GM12878 (cell line): ENCODE measurements at regions not wholly inside any gene's neighbourhood (a gene's known extent, or its start where the extent isn't known, plus 50 kb on each side); places are given as distances from the start of the nearest gene placed in this dataset.

ENCODE experiments used
- ATAC-seq: fragments of 200-7000 bp; cut with Tn5 transposase; 3 replicates; pipeline ENCODE4 v1.9.1; 2020; ENCODE audit warnings: mild to moderate bottlenecking, moderate library complexity
- BruUV-seq: library from RNA; stranded (reverse); fragments of 400-500 nt; replicated peaks from 2 replicates; lab custom pipeline; 2021; lab: Mats Ljungman, UMichigan
- CTCF ChIA-PET: fragments of 300-600 bp; sonication (Branson Sonifier 250); formaldehyde crosslinking; extraction: SDS; loops from one replicate; lab custom pipeline; 2021; ENCODE audit warnings: inconsistent platforms; lab: Yijun Ruan, JAX
- POLR2A ChIA-PET: fragments of 350-600 bp; formaldehyde crosslinking; extraction: SDS; loops from one replicate; lab custom pipeline; 2021; ENCODE audit warnings: inconsistent platforms; lab: Charles Lee
- RAD21 ChIA-PET: fragments of 300-600 bp; sonication (Branson Sonifier 250); formaldehyde crosslinking; loops from one replicate; lab custom pipeline; 2023; ENCODE audit warnings: antibody characterized with exemption; ENCODE audit not compliant: unreplicated experiment; lab: Charles Lee
- SMC1A ChIA-PET: fragments of 300-600 bp; sonication (Branson Sonifier 250); formaldehyde crosslinking; loops from one replicate; lab custom pipeline; 2023; ENCODE audit not compliant: unreplicated experiment, uncharacterized antibody; lab: Charles Lee
- DNase-seq: peaks from one replicate; pipeline ENCODE4 v3.0.0-alpha.2; 2011; ENCODE audit warnings: low read depth, low spot score
- FAIRE-seq: peaks from 3 replicates; lab custom pipeline; 2011; peaks lifted over from hg19 to GRCh38; lab: Jason Lieb, UNC
- H2AFZ ChIP-seq: 2 replicates; pipeline ENCODE4 v1.6.0; 2011; ENCODE audit warnings: low read depth, low read length, control low read depth; ENCODE audit not compliant: control insufficient read depth
- H3K27ac ChIP-seq: 2 replicates; pipeline ENCODE4 v1.5.1; 2011; ENCODE audit warnings: control low read depth; ENCODE audit not compliant: control insufficient read depth, insufficient read depth
- H3K27me3 ChIP-seq, 2 experiments: replicated peaks in 1 of 2; 2 replicates each; pipeline versions ENCODE4 v1.6.0 to v1.6.1; 2011; ENCODE audit warnings: low read length in 1 of 2; ENCODE audit not compliant: control insufficient read depth in 2 of 2, insufficient read depth in 2 of 2
- H3K36me3 ChIP-seq, 2 experiments: 2 replicates each; pipeline ENCODE4 v1.5.1; 2011; ENCODE audit warnings: low read length in 1 of 2; ENCODE audit not compliant: control insufficient read depth in 2 of 2, insufficient read depth in 2 of 2
- H3K4me1 ChIP-seq: 2 replicates; pipeline ENCODE4 v1.6.1; 2011; ENCODE audit warnings: mild to moderate bottlenecking, low read length, moderate library complexity, mixed read lengths; ENCODE audit not compliant: control insufficient read depth, insufficient read depth
- H3K4me2 ChIP-seq: 2 replicates; pipeline ENCODE4 v1.6.0; 2011; ENCODE audit warnings: control low read depth; ENCODE audit not compliant: control insufficient read depth, insufficient read depth
- H3K4me3 ChIP-seq: fragments of 200-600 bp; sonication (generic); 2 replicates; pipeline ENCODE4 v1.5.1; 2016
- H3K79me2 ChIP-seq: 2 replicates; pipeline ENCODE4 v1.6.0; 2011; ENCODE audit warnings: low read length; ENCODE audit not compliant: control insufficient read depth, insufficient read depth
- H3K9ac ChIP-seq: 2 replicates; pipeline ENCODE4 v1.8.0; 2011; ENCODE audit warnings: low read length, control low read depth, mixed read lengths; ENCODE audit not compliant: control insufficient read depth, insufficient read depth
- H3K9me3 ChIP-seq: replicated peaks from 3 replicates; pipeline ENCODE4 v1.5.1; 2011; ENCODE audit warnings: mild to moderate bottlenecking, low read length; ENCODE audit not compliant: control insufficient read depth, insufficient read depth
- H4K20me1 ChIP-seq: 2 replicates; pipeline ENCODE4 v1.6.0; 2011; ENCODE audit not compliant: control insufficient read depth, insufficient read depth
- EP300 ChIP-seq, 2 experiments: fragments of 150-350 bp in 1 of 2; IDR thresholded peaks; 2 replicates each; pipeline ENCODE4 v1.6.1; 2011 to 2012; ENCODE audit warnings: low read depth in 2 of 2, low read length in 2 of 2, borderline replicate concordance in 1 of 2, improper control_type of control experiment in 1 of 2, inconsistent platforms in 1 of 2; ENCODE audit not compliant: control insufficient read depth in 1 of 2
- MTA2 ChIP-seq: fragments of 450-650 bp; IDR thresholded peaks from 2 replicates; pipeline ENCODE4 v1.6.1; 2016; ENCODE audit warnings: low read depth, mild to moderate bottlenecking, moderate library complexity
- MXI1 ChIP-seq: fragments of 150-350 bp; IDR thresholded peaks from 2 replicates; pipeline ENCODE4 v1.6.1; 2011; ENCODE audit warnings: low read depth, mild to moderate bottlenecking, inconsistent platforms, low read length, improper control_type of control experiment
- RAD21 ChIP-seq: IDR thresholded peaks from 2 replicates; pipeline ENCODE4 v1.6.1; 2011; ENCODE audit warnings: mild to moderate bottlenecking, low read depth, low read length, moderate library complexity; ENCODE audit not compliant: insufficient read depth
- TCF3 ChIP-seq: IDR thresholded peaks from 2 replicates; pipeline ENCODE4 v1.6.1; 2012; ENCODE audit warnings: low read depth, mild to moderate bottlenecking, low read length, borderline replicate concordance; ENCODE audit not compliant: insufficient read depth
- ZNF687 ChIP-seq: fragments of 450-650 bp; IDR thresholded peaks from 2 replicates; pipeline ENCODE4 v1.6.1; 2017; ENCODE audit warnings: mild to moderate bottlenecking, moderate library complexity
- WGBS: methylation state at CpG from one replicate; pipeline ENCODE4 v1.1.6; 2016; ENCODE audit warnings: low lambda C conversion rate; ENCODE audit not compliant: insufficient replicate concordance, insufficient coverage; ENCODE audit errors: missing lambda C conversion rate; 5-methylcytosine and 5-hydroxymethylcytosine counted together
- in situ Hi-C: fragments of 300-500 bp; cut with MboI; formaldehyde crosslinking; loops from 9 replicates; pipeline ENCODE4 v1.14.3; 2018; ENCODE audit warnings: mixed read lengths
- intact Hi-C: fragments of 100-400 bp; cut with micrococcal nuclease; formaldehyde crosslinking; loops from one replicate; pipeline ENCODE4 v1.14.2; 2022; ENCODE audit not compliant: unreplicated experiment

GRCh38 chr12:65593239-65593701 lies 231.0 kb upstream of the HMGA2 start:
- Histone ChIP-seq H4K20me1 (no peaks in the 10 kb centered on the region), H3K4me3 (no peak overlapping the region), H3K9ac (no peak overlapping the region), H3K4me2 (no peak overlapping the region), H3K4me1 (no peaks in the 10 kb centered on the region), H3K36me3 (no peaks in the 10 kb centered on the region), H2AFZ (no peak overlapping the region), H3K27ac (no peak overlapping the region), H3K27me3 (peaks cover 0 to 3% of the 10 kb centered on the region in 2 experiments; a peak in 1 of 4 replicates), H3K79me2 (no peaks in the 10 kb centered on the region), H3K9me3 (no peaks in the 10 kb centered on the region)
- DNase-seq (no peak), ATAC-seq (no peak), FAIRE-seq (no peak)
- RAD21 ChIA-PET: no interaction called here
- intact Hi-C loops (no loop called here), in situ Hi-C loops (no loop called here)
- WGBS: 0% methylated on average over 2 of the region's 2 CpGs
- SMC1A ChIA-PET: no interaction called here
- TF ChIP-seq ZNF687 (no peak), MTA2 (no peak), TCF3 (no peak), MXI1 (no peak), RAD21 (no peak), EP300 (IDR thresholded peaks at IDR 0.05; ENCODE audit: borderline replicate concordance in 1 of 2, control insufficient read depth in 1 of 2, low read depth in 2 of 2, low read length in 2 of 2) (no peak)
- POLR2A ChIA-PET: no interaction called here
- no TSS peak for BruUV-seq
- CTCF ChIA-PET: interaction anchor here (1.4 kb wide), 1 partner anchor 9 kb away, joined by 3 read pairs; no protein-coding TSS in a partner anchor
